Mesendoderm (in vitro differentiated cells): ENCODE measurements at regions not wholly inside any gene's neighbourhood (a gene's known extent, or its start where the extent isn't known, plus 50 kb on each side); places are given as distances from the start of the nearest gene placed in this dataset.
A peak's percentile ranks its signal among the peaks of the same experiment; 100 is the strongest.
"Not testable (repeated sequence)": the region's sequence is repeated elsewhere in the genome, so short reads cannot be mapped to it uniquely, and the experiment has no call there.

Source experiments
- DNase-seq: peaks from one replicate; pipeline ENCODE4 v3.0.0; 2013
- H2AK5ac ChIP-seq: 2 replicates; pipeline ENCODE4 v1.6.1; 2013; ENCODE audit warnings: low read length, inconsistent platforms
- H2BK120ac ChIP-seq: 2 replicates; pipeline ENCODE4 v1.6.1; 2013; ENCODE audit warnings: low read depth, mild to moderate bottlenecking, low read length, moderate library complexity, mixed read lengths
- H2BK15ac ChIP-seq: replicated peaks from 2 replicates; pipeline ENCODE4 v1.6.1; 2013; ENCODE audit warnings: low read depth, mild to moderate bottlenecking, moderate library complexity
- H2BK5ac ChIP-seq: 2 replicates; pipeline ENCODE4 v1.6.1; 2013; ENCODE audit warnings: low read length, inconsistent platforms
- H3K18ac ChIP-seq: 2 replicates; pipeline ENCODE4 v1.6.1; 2013; ENCODE audit warnings: mild to moderate bottlenecking, low read length, mixed read lengths
- H3K23ac ChIP-seq: one replicate; pipeline ENCODE4 v1.6.1; 2013; ENCODE audit warnings: low read length
- H3K27ac ChIP-seq: 2 replicates; pipeline ENCODE4 v1.5.1; 2013; ENCODE audit warnings: low read depth, mild to moderate bottlenecking, inconsistent platforms, low read length, moderate library complexity
- H3K27me3 ChIP-seq: 2 replicates; pipeline ENCODE4 v1.6.1; 2013; ENCODE audit warnings: low read length, control low read depth, mild to moderate bottlenecking, inconsistent platforms; ENCODE audit not compliant: insufficient read depth, poor library complexity
- H3K36me3 ChIP-seq: 2 replicates; pipeline ENCODE4 v1.6.1; 2013; ENCODE audit warnings: low read length, inconsistent platforms; ENCODE audit not compliant: control insufficient read depth, insufficient read depth
- H3K4ac ChIP-seq: one replicate; pipeline ENCODE4 v1.6.1; 2013; ENCODE audit warnings: low read depth, mild to moderate bottlenecking, low read length, moderate library complexity
- H3K4me1 ChIP-seq: 2 replicates; pipeline ENCODE4 v1.6.1; 2013; ENCODE audit warnings: low read depth, low read length, inconsistent platforms; ENCODE audit not compliant: control insufficient read depth
- H3K4me2 ChIP-seq: 2 replicates; pipeline ENCODE4 v1.6.1; 2013; ENCODE audit warnings: low read length
- H3K4me3 ChIP-seq: 2 replicates; pipeline ENCODE4 v1.5.1; 2013; ENCODE audit warnings: mild to moderate bottlenecking, low read length
- H3K56ac ChIP-seq: one replicate; pipeline ENCODE4 v1.6.1; 2013; ENCODE audit warnings: low read length
- H3K79me1 ChIP-seq: 2 replicates; pipeline ENCODE4 v1.6.1; 2013; ENCODE audit warnings: low read length, inconsistent platforms
- H3K79me2 ChIP-seq: 2 replicates; pipeline ENCODE4 v1.6.1; 2013; ENCODE audit warnings: mild to moderate bottlenecking, low read length; ENCODE audit not compliant: control insufficient read depth, insufficient read depth
- H3K9ac ChIP-seq: 2 replicates; pipeline ENCODE4 v1.6.1; 2013; ENCODE audit warnings: low read length, inconsistent platforms
- H4K5ac ChIP-seq: one replicate; pipeline ENCODE4 v1.6.1; 2013; ENCODE audit warnings: low read length
- H4K8ac ChIP-seq: one replicate; pipeline ENCODE4 v1.6.1; 2013; ENCODE audit warnings: low read depth, mild to moderate bottlenecking, control low read depth, low read length, moderate library complexity
- WGBS: extraction: QIAGEN DNeasy Blood & Tissue Kit; methylation state at CpG from one replicate; pipeline ENCODE4 v1.1.7; 2013; ENCODE audit warnings: low lambda C conversion rate, missing lambda C conversion rate; ENCODE audit not compliant: insufficient coverage; ENCODE audit errors: extremely low coverage; 5-methylcytosine and 5-hydroxymethylcytosine counted together

DNA sequence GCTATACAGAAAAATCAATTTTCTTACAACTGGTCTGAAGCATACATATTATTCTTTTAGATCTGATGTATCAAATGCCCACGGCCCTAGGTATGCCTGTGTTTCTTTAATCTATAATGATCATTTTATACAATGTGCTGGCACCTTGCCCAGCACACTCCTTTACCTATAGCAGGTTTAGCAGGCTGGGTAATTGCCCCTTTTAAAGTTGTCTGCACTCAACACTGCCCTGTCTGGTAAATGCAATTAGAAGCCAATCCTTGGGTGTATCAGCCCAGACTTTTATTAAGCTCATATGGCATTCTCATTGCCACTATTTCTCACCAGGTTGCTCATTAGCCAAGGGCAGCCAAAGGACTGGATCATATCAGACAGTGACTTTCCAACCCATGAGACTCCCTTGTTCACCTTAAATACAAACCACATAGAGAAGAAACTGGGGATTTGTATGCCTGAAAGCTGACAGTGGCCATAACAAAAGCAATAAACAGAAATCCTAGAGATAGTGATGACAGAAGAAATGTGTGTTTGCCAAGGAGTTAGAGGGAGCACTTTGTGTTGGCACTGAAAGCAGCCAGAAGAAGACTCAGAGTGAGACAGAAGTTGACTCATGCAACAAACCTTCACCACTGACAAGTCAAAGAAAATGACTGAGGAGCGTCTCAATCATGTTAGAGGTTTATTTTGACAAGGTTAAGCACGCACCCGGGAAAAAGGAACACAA, 334.2 kb downstream of the SPATA31A7 start:
- not testable (repeated sequence) for H4K5ac ChIP-seq, H3K18ac ChIP-seq, H2BK120ac ChIP-seq, H3K4me2 ChIP-seq, H3K4ac ChIP-seq, H3K27ac ChIP-seq, H3K79me1 ChIP-seq, H3K36me3 ChIP-seq, H3K56ac ChIP-seq, H2BK5ac ChIP-seq, H3K4me3 ChIP-seq, H2BK15ac ChIP-seq, H3K79me2 ChIP-seq, H3K27me3 ChIP-seq, H3K23ac ChIP-seq, H2AK5ac ChIP-seq, H3K9ac ChIP-seq, DNase-seq, H4K8ac ChIP-seq, H3K4me1 ChIP-seq
- WGBS = no CpG with 5 or more reads among the region's 4 CpGs

- DNase-seq, H3K9ac ChIP-seq, H4K5ac ChIP-seq, H3K27me3 ChIP-seq, H3K4me3 ChIP-seq, H3K56ac ChIP-seq, H3K36me3 ChIP-seq, H3K18ac ChIP-seq, H2BK15ac ChIP-seq, H3K27ac ChIP-seq, H3K79me2 ChIP-seq, H3K4me2 ChIP-seq, H2BK120ac ChIP-seq, H3K79me1 ChIP-seq, H2AK5ac ChIP-seq, H3K4ac ChIP-seq, H3K23ac ChIP-seq, H4K8ac ChIP-seq, H3K4me1 ChIP-seq, H2BK5ac ChIP-seq: not testable (repeated sequence)
- WGBS = no CpG with 5 or more reads among the region's 4 CpGs
Measured at GRCh38 chr9:61525629-61526028, 335.8 kb downstream of the SPATA31A7 start.

- H2BK120ac ChIP-seq, H3K18ac ChIP-seq, H3K56ac ChIP-seq, H2AK5ac ChIP-seq, H3K4me1 ChIP-seq, H3K36me3 ChIP-seq, H3K4me2 ChIP-seq, H3K23ac ChIP-seq, H3K4ac ChIP-seq, H3K4me3 ChIP-seq, H4K5ac ChIP-seq, H4K8ac ChIP-seq, H3K9ac ChIP-seq, H2BK5ac ChIP-seq, H2BK15ac ChIP-seq, H3K79me1 ChIP-seq, H3K27ac ChIP-seq, H3K27me3 ChIP-seq, H3K79me2 ChIP-seq: not testable (repeated sequence)
- peak; percentile 32 for DNase-seq
- no CpG with 5 or more reads among the region's 19 CpGs for WGBS
Measured at GRCh38 chr9:61550101-61550748, 360.4 kb downstream of the SPATA31A7 start.

GRCh38 chr9:61571403-61572127, 381.7 kb downstream of the SPATA31A7 start:
- H2BK120ac ChIP-seq, H4K5ac ChIP-seq, H3K79me2 ChIP-seq, H2BK15ac ChIP-seq, H2BK5ac ChIP-seq, H3K4me2 ChIP-seq, H3K4ac ChIP-seq, H3K27me3 ChIP-seq, H3K23ac ChIP-seq, DNase-seq, H3K79me1 ChIP-seq, H4K8ac ChIP-seq, H2AK5ac ChIP-seq, H3K9ac ChIP-seq, H3K4me3 ChIP-seq, H3K4me1 ChIP-seq, H3K18ac ChIP-seq, H3K36me3 ChIP-seq, H3K56ac ChIP-seq, H3K27ac ChIP-seq: not testable (repeated sequence)
- no CpG with 5 or more reads among the region's 10 CpGs for WGBS

- H3K4me1 ChIP-seq, H3K56ac ChIP-seq, H3K4ac ChIP-seq, H3K79me1 ChIP-seq, H3K27me3 ChIP-seq, DNase-seq, H2AK5ac ChIP-seq, H3K18ac ChIP-seq, H3K36me3 ChIP-seq, H2BK5ac ChIP-seq, H3K4me2 ChIP-seq, H3K27ac ChIP-seq, H4K8ac ChIP-seq, H2BK15ac ChIP-seq, H3K79me2 ChIP-seq, H3K9ac ChIP-seq, H4K5ac ChIP-seq, H3K4me3 ChIP-seq, H3K23ac ChIP-seq, H2BK120ac ChIP-seq: not testable (repeated sequence)
- WGBS = no CpG with 5 or more reads among the region's 16 CpGs
Measured at GRCh38 chr9:61572364-61572763, 382.5 kb downstream of the SPATA31A7 start.
